ENCODE measurements at regions not wholly inside any gene's neighbourhood (a gene's known extent, or its start where the extent isn't known, plus 50 kb on each side); places are given as distances from the start of the nearest gene placed in this dataset.

GRCh38 chr9:587527-587926 is 254.0 kb upstream of the DMRT1 start:
- TF ChIP-seq RAD21 (IDR thresholded peaks at IDR 0.05; ENCODE audit: low read depth) (no peak), EP300 (IDR thresholded peaks at IDR 0.05; ENCODE audit: borderline replicate concordance) (no peak), NFIC (IDR thresholded peaks at IDR 0.05) (no peak), CEBPB (IDR thresholded peaks at IDR 0.05) (no peak), REST (IDR thresholded peaks at IDR 0.05; ENCODE audit: low read depth) (no peak), TAF1 (IDR thresholded peaks at IDR 0.05; ENCODE audit: low read depth) (no peak), YY1 (IDR thresholded peaks at IDR 0.05; ENCODE audit: low read depth) (no peak), MAX (IDR thresholded peaks at IDR 0.05) (no peak), TCF12 (IDR thresholded peaks at IDR 0.05; ENCODE audit: low read depth) (no peak), FOXM1 (IDR thresholded peaks at IDR 0.05; ENCODE audit: borderline replicate concordance, low read depth) (no peak)
